ENCODE measurements at regions not wholly inside any gene's neighbourhood (a gene's known extent, or its start where the extent isn't known, plus 50 kb on each side); places are given as distances from the start of the nearest gene placed in this dataset.

DNA sequence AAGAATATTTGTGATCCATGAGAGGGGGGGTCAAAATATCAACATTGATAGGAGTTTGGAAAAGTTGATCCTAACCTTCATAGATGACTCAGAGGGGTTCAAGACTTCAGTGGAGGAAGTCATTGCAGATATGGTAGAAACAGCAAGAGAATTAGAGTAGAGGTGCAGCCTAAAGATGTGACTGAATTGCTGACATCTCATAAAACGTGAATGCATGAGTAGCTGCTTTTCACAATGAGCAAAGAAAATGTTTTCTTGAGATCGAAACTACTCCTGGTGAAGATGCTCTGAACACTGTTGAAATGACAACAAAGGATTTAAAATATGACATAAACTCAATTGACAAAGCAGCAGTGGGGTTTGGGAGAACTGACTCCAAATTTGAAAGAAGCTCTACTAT, 700.7 kb upstream of the FZD8 start:
- Histone ChIP-seq H2AFZ (ENCODE audit: low read depth) (no peak overlapping the region), H3K9ac (no peak overlapping the region), H3K4me2 (no peak overlapping the region), H3K4me3 (IDR thresholded peaks at IDR 0.05; ENCODE audit: insufficient read depth, low read depth, low read length) (no peak overlapping the region), H3K79me2 (ENCODE audit: insufficient read depth, low read depth) (no peaks in the 10 kb centered on the region), H3K27me3 (ENCODE audit: insufficient read depth, low read depth) (no peaks in the 10 kb centered on the region), H4K20me1 (ENCODE audit: insufficient read depth) (no peaks in the 10 kb centered on the region), H3K27ac (no peak overlapping the region), H3K4me1 (ENCODE audit: low read depth, poor library complexity, severe bottlenecking) (no peaks in the 10 kb centered on the region), H3K36me3 (ENCODE audit: insufficient read depth) (no peaks in the 10 kb centered on the region)
- TF ChIP-seq, protein P1, sequence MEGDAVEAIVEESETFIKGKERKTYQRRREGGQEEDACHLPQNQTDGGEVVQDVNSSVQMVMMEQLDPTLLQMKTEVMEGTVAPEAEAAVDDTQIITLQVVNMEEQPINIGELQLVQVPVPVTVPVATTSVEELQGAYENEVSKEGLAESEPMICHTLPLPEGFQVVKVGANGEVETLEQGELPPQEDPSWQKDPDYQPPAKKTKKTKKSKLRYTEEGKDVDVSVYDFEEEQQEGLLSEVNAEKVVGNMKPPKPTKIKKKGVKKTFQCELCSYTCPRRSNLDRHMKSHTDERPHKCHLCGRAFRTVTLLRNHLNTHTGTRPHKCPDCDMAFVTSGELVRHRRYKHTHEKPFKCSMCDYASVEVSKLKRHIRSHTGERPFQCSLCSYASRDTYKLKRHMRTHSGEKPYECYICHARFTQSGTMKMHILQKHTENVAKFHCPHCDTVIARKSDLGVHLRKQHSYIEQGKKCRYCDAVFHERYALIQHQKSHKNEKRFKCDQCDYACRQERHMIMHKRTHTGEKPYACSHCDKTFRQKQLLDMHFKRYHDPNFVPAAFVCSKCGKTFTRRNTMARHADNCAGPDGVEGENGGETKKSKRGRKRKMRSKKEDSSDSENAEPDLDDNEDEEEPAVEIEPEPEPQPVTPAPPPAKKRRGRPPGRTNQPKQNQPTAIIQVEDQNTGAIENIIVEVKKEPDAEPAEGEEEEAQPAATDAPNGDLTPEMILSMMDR (conservative IDR thresholded peaks at IDR 0.05; ENCODE audit: low read depth, low read length), result no peak

DNA sequence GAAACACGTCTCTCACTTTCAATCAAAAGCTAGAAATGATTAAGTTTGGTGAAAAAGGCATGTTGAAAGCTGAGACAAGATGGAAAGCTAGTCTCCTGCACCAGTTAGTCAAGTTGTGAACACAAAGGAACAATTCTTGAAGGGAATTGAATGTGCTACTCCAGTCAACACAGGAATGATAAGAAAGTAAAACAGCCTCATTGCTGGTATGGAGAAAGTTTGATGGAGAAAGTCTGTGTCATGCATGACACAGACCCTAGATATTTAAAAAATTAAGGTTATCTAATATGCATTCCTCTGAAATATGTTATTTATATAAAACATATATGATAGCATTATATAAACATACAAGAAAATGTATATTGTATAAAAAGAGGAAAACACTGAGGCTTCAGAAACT, 699.4 kb upstream of the FZD8 start:
- no peak overlapping the region for H3K27ac ChIP-seq
- no peaks in the 10 kb centered on the region for H3K79me2 ChIP-seq (ENCODE audit: insufficient read depth, low read depth)
- H3K4me2 ChIP-seq, result no peak overlapping the region
- no peak overlapping the region for H3K4me3 ChIP-seq (IDR thresholded peaks at IDR 0.05; ENCODE audit: insufficient read depth, low read depth, low read length)
- H3K36me3 ChIP-seq (ENCODE audit: insufficient read depth), result no peaks in the 10 kb centered on the region
- no peaks in the 10 kb centered on the region for H3K4me1 ChIP-seq (ENCODE audit: low read depth, poor library complexity, severe bottlenecking)
- TF ChIP-seq, protein P1 (conservative IDR thresholded peaks at IDR 0.05; ENCODE audit: low read depth, low read length), result no peak
- H2AFZ ChIP-seq (ENCODE audit: low read depth), result no peak overlapping the region
- H3K27me3 ChIP-seq (ENCODE audit: insufficient read depth, low read depth), result no peaks in the 10 kb centered on the region
- H4K20me1 ChIP-seq (ENCODE audit: insufficient read depth), result no peaks in the 10 kb centered on the region
- no peak overlapping the region for H3K9ac ChIP-seq

DNA sequence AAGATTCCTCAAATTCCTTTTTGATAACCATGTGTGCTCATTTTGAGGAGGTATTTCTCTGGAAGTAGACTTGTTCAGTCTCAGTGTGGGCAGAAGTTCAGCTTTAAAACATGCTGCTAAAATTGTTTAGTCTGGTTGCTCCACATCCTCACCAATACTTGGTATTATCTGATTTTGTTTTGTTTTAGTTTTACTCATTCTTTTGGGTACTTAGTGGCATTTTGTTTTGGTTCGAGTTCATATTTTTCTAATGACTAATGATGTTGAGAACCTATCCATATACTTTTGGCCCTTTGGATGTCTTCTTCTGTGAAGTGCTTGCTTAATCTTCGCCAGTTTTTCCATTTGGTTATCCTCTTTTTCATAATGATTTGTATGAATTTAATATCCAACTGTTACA, 694.2 kb upstream of the FZD8 start:
- Histone ChIP-seq H4K20me1 (ENCODE audit: insufficient read depth) (no peaks in the 10 kb centered on the region), H3K27ac (no peak overlapping the region), H3K79me2 (ENCODE audit: insufficient read depth, low read depth) (no peaks in the 10 kb centered on the region), H3K4me3 (IDR thresholded peaks at IDR 0.05; ENCODE audit: insufficient read depth, low read depth, low read length) (no peak overlapping the region), H3K4me2 (no peak overlapping the region), H3K9ac (no peak overlapping the region), H2AFZ (ENCODE audit: low read depth) (no peak overlapping the region), H3K27me3 (ENCODE audit: insufficient read depth, low read depth) (no peaks in the 10 kb centered on the region), H3K4me1 (ENCODE audit: low read depth, poor library complexity, severe bottlenecking) (no peaks in the 10 kb centered on the region), H3K36me3 (ENCODE audit: insufficient read depth) (no peaks in the 10 kb centered on the region)
- TF ChIP-seq, protein P1 (conservative IDR thresholded peaks at IDR 0.05; ENCODE audit: low read depth, low read length), result no peak

DNA sequence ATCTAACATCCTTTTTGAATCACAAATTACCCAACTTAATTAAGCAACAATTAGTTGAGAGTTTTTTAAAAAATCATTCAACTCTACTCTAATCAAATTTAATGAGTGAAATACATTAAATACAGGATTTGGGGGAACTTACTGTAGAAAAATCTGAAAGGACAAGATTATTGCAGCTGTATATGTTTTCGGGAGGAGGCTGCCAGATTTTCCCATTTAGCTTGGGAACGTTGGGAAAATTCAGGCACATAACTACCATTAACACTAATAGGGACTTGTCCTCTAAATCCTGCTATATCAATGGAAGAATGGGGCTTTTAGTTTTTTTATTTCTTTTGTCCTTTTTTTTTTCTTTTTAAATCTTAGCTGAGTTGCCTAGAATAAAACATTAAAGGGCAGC, 691.4 kb upstream of the FZD8 start:
- TF ChIP-seq, protein P1 (conservative IDR thresholded peaks at IDR 0.05; ENCODE audit: low read depth, low read length), result no peak
- Histone ChIP-seq H3K79me2 (ENCODE audit: insufficient read depth, low read depth) (no peaks in the 10 kb centered on the region), H3K4me1 (ENCODE audit: low read depth, poor library complexity, severe bottlenecking) (no peaks in the 10 kb centered on the region), H2AFZ (ENCODE audit: low read depth) (no peak overlapping the region), H3K27me3 (ENCODE audit: insufficient read depth, low read depth) (no peaks in the 10 kb centered on the region), H4K20me1 (ENCODE audit: insufficient read depth) (no peaks in the 10 kb centered on the region), H3K4me3 (IDR thresholded peaks at IDR 0.05; ENCODE audit: insufficient read depth, low read depth, low read length) (no peak overlapping the region), H3K27ac (no peak overlapping the region), H3K36me3 (ENCODE audit: insufficient read depth) (no peaks in the 10 kb centered on the region), H3K4me2 (no peak overlapping the region), H3K9ac (no peak overlapping the region)

DNA sequence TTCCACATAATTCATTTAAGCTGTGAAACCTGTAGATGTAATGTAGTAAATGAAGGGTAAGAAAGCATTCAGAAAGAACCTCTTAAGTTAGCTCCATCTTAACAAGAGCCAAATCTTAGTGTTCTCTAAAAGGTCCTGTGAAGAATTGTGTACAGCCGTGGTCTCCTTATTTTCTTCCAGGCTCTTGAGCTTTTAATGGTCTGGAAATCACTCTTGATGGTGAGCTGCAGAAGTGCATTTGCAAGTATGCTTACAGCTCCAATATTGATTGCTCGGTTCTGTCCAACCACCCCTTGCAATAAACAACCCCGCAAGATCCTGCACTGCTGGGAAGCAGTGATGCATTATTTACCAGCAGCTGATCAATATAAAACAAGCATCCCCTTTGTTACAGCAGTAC, 690.8 kb upstream of the FZD8 start:
- Histone ChIP-seq H2AFZ (ENCODE audit: low read depth) (no peak overlapping the region), H3K79me2 (ENCODE audit: insufficient read depth, low read depth) (no peaks in the 10 kb centered on the region), H3K4me1 (ENCODE audit: low read depth, poor library complexity, severe bottlenecking) (no peaks in the 10 kb centered on the region), H3K36me3 (ENCODE audit: insufficient read depth) (no peaks in the 10 kb centered on the region), H4K20me1 (ENCODE audit: insufficient read depth) (no peaks in the 10 kb centered on the region), H3K4me3 (IDR thresholded peaks at IDR 0.05; ENCODE audit: insufficient read depth, low read depth, low read length) (no peak overlapping the region), H3K9ac (no peak overlapping the region), H3K4me2 (no peak overlapping the region), H3K27me3 (ENCODE audit: insufficient read depth, low read depth) (no peaks in the 10 kb centered on the region), H3K27ac (no peak overlapping the region)
- TF ChIP-seq, protein P1 (conservative IDR thresholded peaks at IDR 0.05; ENCODE audit: low read depth, low read length), result no peak

Measured in KMS-11 (cell line).